HEK293T (cell line): ENCODE measurements at regions not wholly inside any gene's neighbourhood (a gene's known extent, or its start where the extent isn't known, plus 50 kb on each side); places are given as distances from the start of the nearest gene placed in this dataset.

Experiments
- ELF4 ChIP-seq: fragments of 450-650 bp; IDR thresholded peaks from 2 replicates; pipeline ENCODE4 v1.6.1; 2017; ENCODE audit warnings: antibody characterized with exemption
- FOXM1 ChIP-seq: fragments of 450-650 bp; IDR thresholded peaks from 2 replicates; pipeline ENCODE4 v1.6.1; 2017; ENCODE audit warnings: mild to moderate bottlenecking, borderline replicate concordance

DNA sequence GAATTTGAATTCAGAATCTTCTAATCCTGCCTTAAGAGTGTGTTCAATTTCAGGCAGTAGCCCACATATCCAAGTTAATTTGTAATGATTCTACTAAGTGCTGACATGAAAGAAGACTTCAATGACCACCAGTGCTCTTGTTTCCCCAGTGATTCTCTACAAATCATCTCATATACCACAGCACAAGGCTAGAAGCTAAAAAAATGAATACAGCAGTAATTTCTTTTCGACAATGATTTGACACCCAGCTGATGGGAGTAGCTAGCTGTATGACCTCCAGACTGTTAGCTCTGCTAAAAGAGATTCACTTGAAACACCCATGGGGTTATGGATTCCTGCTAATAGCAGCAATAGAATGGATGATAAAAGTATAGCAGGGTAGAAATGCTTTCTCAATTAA lies 217.0 kb upstream of the TMEFF2 start:
- TF ChIP-seq FOXM1, result no peak
- no peak for TF ChIP-seq ELF4
